HK-2 (cell line): ENCODE measurements at regions not wholly inside any gene's neighbourhood (a gene's known extent, or its start where the extent isn't known, plus 50 kb on each side); places are given as distances from the start of the nearest gene placed in this dataset.
"Not testable (repeated sequence)": the region's sequence is repeated elsewhere in the genome, so short reads cannot be mapped to it uniquely, and the experiment has no call there.

ENCODE experiments used
- DNase-seq: peaks from one replicate; pipeline ENCODE4 v3.0.0-alpha.2; 2018; ENCODE audit not compliant: unreplicated experiment

DNA sequence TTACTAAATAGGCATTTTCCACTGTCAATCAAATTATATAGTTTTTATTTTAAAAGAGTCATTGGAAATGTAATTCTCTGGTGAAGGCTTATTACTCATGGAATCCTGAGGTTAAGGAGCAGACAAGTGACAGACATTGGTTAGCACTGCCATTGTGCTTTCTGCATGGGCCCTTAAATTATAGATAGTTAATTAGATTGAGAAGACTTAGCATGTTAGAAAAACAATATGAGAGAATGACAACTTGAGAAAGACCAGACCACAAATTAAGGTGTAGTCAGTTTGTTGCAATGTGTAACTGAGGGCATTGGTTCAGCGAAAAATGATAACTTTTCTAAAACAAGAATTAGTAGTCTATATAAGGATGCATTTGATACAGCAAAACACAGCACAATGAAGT is 195.5 kb downstream of the SLITRK6 start:
- no peak for DNase-seq

DNA sequence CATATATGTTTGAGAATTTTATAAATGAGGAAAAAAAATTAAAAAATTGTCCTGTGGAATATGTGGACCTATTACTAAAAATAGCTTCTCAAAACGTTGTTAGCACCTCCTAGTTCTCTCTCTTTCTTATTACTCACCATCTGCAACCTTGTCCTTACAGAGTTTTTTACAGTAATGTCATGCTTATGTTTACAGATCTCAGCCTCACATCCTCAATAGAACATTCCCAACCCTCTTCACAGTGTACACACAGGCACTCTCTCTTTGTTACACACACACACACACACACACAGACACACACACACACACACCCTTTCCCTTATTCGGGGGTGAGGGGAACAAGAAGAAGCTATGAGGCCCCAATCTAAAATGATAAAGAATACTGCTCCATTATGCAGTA is 197.7 kb downstream of the SLITRK6 start:
- no peak for DNase-seq

DNA sequence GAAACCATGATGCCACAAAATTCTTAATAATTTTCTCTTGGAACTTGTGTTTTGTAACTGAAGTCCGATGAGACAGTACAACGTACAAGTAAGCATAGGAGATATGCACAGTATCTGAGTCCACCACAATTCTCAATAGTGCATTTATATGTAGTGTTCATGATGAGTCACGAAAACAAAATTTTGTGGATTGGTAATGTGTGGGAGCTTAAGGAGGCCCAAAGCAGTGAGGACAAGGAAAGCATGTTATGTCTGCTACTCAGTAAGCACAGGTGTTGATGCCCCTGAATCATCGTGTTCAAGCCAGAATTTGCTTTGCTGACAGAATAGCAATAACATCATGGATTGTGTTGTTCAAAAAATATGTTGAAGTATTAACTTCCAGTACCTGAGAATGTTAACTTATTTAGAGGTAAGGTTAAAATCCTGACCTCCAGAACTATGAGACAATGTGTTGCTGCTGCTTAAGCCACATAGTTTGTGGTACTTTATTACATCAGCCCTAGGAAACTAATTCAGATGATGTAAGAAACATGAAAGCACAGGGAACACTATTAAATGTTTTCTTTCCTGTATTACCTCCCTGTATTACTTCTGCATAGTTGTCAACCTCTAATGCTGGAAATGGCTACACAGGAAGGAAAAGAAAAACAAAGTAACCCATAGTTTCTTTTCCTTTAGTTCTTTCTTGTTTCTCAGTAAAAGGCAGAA is 201.3 kb downstream of the SLITRK6 start:
- DNase-seq: no peak

DNA sequence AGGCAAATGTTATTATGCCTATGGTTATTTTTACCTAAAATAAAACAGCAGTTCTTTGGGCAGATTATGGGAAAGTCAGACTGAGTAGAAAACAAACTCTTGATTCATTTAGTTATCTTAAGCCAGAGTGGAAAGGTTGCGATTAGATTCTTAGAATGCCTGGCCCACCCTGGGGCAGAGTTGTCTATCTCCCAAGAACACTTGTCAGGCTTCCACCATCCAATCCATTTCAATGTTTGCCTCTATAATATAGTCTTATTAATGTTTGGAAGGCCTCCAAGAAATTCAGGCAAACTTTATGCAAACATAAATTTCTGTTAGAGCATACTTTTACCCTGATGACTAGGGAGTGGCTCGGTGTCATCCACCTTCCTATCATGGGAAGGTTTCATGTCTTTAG is 207.0 kb downstream of the SLITRK6 start:
- DNase-seq: no peak

DNA sequence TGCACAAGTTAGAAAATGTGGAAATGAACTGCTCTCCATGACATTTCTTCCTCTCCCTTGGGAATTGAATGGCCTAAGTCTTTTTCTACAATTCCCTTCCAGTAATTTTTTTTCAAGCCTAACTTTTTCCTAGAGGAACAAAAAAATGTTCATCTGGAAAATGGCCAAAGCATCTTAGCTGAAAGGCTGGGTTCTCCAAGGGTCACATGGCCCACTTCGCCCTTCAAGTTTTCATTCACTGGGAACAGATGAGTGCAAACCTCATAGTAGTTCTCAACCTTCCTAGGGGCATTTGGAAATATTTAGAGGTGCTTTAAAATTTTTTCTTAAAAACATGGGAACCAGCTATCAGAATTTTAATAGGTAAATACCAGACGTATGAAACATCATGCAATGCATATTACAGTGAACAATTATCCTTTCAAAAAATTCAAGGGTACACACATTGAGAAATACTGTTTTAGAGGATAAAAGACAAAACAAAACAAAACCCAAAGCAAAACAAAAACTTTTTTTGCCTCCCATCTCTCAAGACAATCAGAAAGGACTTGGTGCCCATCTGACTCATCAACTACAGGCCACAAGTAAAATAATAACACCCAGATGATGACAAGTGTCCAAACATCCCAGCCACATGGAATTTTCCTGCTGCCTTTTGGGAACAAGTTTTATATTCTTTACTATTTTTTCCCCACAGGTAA is 208.8 kb downstream of the SLITRK6 start:
- DNase-seq: no peak

DNA sequence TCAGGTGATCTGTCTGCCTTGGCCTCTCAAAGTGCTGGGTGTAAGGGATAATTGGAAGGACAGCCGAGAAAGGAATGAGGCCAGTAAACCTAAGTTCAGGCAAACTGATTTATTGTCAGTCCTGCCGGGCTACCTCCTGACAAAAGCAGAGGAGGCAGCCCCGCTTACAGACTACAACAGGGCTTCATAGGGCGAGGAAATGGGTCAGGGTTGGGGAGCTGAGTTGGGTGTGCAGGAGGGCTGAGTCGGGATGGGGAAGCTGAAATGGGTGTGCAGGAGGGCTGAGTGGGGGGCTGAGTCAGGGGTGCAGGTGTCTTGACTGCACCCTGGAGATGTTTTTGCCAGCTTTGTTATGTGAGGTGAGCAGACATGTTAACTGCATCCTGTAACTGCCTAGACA is 210.2 kb downstream of the SLITRK6 start:
- no peak for DNase-seq

DNA sequence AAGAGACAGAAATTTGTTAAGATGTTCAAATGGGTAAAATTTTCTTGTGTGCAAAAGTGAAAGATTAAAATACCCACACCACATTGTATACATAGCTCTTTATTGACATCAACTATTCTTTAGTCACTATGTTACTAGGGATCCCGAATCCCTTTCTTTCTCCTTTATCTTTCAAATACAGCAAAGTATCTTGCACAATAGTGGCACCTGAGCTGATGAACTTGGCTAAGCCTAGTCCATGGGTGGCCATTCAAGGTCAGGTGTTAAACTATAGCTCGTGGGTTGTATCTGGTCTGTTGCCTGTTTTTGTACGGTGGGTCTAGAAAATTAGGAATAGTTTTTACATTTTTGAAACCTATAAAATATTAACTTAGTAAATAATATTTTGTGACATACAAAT is 210.9 kb downstream of the SLITRK6 start:
- no peak for DNase-seq

DNA sequence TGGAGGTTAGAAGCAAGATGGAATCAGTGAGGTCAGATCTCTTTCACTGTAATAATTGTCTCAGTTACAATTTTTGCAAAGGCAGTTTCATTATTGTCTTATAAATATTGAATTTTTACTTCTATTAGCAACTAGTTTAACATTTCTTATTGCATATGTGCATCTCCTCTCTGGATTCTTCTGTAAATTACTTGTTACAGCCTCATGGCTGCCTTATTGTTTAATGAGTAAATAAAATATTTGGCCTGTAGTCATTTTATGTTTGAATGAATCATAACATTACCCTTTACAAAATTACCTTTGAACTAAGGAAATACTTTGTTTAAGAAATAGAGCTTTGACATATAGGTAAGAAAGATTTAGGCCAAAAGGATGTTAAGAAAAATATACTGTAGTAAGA is 212.4 kb downstream of the SLITRK6 start:
- DNase-seq: no peak

DNA sequence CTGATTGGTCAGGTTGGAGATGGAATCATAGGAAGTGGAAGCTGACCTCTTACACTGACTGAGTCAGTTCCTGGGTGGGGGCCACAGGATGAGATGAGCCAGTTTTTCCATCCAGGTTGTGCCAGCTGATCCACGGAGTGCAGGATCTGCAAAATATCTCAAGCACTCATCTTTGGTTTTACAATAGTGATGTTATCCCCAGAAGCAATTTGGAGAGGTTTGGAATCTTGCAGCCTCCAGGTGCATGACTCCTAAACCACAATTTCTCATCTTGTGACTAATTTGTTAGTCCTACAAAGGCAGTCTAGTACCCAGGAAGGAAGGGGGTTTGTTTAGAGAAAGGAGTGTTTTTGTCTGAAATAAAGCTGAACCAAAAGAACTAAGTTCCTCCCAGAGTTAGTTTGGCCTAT is 212.8 kb downstream of the SLITRK6 start:
- peak; percentile 6 for DNase-seq

DNA sequence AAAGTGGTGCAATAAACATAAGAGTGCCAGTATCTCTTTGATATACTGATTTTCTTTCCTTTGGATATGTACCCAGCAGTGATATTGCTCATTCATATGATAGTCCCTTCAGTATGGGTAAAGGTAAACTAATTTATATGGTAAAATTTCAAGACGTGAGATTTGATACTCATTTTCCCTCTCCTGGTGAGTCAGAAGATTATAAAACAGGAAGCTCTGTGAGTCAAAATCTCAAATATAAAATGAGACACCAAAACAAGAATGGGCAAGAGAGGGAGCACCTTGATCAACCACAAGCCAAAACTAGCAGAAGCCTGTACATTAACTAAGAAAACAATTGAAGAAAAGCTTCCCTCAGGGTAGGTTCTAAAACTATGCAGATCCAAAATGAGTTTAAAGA is 216.3 kb downstream of the SLITRK6 start:
- DNase-seq: no peak

DNA sequence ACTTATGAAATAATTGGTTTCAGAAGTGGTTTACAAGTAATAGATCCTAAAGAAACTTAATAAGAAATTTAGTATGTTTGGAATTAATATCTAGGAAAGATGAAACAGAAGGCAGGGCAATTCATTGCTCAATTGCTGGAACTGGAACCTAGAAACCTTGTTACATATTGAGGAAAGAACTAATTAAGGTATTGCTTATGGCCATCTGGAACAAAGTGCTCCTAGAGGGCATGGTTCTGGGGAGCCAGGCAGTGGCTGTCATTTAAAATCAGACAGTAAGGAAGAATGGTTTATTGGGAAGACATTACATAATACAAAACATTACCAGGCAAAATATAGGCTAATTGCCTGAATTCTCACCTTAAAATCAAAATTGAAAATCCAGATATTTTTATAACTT is 224.1 kb downstream of the SLITRK6 start:
- no peak for DNase-seq

DNA sequence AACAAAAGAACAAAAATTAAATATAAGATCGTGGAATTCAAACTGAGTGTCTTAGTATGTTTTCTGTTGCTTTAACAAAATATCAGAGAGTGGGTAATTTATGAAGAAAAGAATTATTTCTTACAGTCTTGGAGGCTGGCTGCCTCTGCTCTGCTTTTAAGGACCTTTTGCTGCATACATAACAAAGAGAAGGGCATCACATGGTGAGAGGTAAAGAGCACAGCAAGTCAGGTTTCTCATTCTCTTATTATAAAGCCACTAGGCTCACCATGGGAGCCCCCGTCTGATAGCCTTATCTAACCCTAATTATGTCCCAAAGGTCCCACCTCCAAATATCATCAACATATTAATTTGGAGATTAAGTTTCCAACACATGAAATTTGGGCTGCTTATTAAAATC is 231.3 kb downstream of the SLITRK6 start:
- DNase-seq: no peak

DNA sequence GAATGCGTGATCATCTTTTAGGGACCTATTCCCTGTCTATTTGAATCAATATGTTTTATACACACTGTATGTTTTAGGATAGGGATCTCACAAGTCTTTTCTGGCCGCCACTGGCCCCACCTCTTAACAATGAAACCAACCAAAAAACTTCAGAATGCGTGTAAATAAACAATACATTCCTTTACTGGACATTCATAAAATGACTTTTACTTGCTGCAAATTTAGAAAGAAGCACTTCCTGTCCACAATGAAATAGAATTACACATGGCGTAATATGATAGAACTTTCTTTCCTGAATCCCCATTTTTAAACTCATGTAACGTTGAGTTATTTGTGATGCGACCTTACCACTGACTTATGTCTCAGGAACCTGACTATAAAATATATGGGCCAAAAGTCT is 233.6 kb downstream of the SLITRK6 start:
- DNase-seq: no peak

DNA sequence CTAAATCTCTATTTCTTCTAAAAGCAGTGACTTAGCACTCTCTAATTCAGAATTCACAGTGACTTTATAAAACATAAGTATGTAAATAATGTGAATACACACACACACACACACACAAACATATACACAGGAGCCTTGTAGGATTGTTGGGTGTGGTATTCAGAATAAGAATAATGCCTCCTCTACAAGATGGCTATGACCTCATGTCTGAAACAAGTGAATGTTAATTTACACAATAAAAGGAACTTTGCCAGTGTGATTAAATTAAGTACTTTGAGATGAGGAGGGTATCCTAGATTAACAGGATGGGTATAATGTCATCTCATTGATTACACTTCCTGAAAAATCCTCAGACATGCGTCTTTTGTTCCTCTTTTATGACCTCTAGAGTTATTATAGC is 234.6 kb downstream of the SLITRK6 start:
- no peak for DNase-seq

DNA sequence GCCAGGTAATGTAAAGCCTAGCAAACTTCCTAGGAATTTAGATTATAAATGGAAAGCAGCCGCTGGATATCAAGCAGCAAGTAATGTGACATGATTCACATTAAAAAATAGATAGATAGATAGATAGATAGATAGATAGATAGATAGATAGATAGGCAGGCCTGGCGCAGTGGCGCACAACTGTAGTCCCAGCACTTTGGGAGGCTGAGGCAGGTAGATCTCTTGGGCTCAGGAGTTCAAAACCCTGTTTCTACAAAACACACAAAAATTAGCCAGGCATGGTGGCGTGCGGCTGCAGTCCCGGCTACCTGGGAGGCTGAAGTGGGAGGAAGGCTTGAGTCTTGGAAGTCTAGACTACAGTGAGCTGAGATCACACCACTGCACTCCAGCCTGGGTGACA is 236.9 kb downstream of the SLITRK6 start:
- DNase-seq: no peak

DNA sequence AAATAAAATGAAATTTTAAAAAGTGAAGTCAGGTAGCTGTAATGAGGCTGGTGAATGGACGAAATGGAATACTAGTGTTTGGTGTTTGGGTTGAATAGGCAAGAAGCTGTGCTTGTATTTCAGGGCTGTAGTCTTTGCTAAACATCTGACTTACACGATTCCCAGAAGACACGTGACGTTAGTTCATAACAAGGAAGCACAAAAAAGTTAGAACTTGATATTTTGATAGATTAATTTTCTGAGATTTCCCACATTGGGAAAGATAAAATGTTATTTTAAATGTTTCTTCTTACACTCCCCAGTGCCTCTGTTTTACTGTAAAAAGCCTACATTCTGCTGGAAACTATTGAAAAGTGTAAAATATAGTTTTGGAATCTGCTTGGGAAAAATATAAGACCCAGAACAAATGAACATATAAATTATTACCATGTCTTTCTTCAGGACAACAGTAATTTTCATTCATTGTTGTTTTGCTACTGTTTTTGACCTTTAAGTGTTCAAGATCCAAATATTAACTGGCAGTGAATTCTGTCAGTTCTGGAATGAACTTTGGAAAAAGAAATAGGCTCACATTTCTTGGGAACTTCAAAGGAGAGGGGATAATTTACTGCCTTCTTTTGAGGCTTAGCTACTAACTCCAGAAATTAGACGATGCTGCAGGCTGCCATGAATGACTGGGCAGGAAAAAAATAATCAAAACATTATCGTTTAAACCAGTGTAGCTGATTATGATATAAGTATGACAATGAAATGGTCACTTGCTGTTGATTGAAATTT is 241.3 kb downstream of the SLITRK6 start:
- no peak for DNase-seq

DNA sequence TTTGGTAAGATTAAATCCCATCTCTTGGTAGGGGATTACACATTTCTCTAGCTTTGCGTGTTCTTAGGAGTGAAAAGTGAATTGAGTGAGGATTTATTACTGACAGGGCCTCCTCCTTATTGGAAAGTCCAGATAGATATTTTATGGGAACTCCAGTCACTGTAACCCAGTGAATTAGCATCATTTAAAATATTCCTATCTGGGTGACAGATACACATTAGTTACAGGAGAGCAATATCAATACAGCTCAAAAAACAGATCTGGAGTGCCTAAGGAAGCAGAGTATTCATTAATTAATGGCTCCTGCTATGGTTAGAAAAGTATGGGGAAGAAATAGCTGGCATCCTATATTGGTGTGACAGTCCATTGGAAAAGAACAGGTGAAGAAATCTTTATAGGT is 248.2 kb downstream of the SLITRK6 start:
- DNase-seq: no peak

DNA sequence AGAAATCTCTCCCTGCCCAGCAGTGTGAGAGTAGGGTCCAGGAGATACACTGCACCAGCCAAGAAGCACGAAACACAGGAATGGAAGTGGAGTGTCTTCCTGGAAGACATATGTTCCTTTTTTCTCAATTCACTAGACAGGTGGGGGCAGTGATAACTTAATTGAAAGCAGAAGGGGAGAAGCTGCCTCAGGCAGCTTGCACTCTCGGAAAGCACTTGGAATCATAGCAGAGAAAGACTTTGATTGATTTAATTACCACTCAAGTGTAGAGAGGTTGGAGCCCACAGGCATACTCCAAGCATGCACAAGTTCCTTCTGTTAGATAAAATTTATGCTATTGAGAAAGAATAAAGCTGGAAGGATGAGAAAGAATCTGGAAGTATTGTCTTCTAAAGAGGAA is 249.4 kb downstream of the SLITRK6 start:
- DNase-seq: no peak

DNA sequence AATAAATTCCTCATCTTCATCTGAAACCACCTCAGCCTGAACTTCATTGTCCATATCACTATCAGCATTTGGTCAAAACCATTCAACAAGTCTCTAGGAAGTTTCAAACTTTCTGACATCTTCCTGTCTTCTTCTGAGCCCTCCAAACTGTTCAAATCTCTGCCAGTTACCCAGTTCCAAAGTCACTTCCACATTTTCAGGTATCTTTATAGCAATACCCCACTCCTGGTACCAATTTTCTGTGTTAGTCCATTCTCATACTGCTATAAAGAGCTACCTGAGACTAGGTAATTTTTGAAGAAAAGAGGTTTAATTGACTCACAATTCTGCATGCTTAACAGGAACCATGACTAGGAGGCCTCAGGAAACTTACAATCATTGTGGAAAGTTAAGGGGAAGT is 250.4 kb downstream of the SLITRK6 start:
- not testable (repeated sequence) for DNase-seq

DNA sequence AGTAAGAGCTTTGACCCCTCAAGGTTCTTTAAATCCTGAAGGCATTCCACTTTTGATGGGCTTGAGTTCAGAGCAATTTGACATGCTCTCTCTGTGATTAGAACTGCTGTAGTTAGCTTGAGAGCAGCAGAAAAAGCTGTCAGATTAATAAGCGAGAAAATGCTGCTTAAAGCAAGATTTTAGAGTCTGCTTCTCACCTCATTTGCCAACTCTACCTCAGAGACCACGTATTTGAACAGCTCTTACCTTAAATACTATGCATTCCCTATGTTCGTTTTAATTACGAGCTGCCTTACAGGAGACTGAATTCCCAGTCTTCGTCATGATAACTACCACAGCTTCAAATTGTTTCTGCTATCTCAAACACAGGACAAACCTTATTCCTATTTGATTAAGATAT is 253.4 kb downstream of the SLITRK6 start:
- no peak for DNase-seq

DNA sequence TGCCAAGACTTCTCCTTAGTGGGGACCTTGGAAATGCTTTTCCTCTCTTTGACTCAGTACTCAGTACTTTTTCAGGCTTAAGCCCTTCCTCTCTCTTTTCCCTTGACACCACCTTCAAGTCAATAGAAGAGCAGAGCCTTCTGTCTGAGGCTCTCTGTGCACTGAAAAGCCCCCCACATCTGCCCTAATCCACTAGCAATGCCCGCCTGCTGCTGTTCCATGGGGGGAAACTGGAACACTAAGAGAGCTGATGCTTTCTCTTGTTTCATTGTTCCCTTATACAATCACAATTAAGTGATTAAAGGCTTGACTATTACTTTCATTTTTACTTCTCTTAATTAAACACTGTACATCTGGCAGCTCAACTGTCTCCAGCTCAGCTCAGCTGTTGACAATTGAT is 254.5 kb downstream of the SLITRK6 start:
- no peak for DNase-seq

DNA sequence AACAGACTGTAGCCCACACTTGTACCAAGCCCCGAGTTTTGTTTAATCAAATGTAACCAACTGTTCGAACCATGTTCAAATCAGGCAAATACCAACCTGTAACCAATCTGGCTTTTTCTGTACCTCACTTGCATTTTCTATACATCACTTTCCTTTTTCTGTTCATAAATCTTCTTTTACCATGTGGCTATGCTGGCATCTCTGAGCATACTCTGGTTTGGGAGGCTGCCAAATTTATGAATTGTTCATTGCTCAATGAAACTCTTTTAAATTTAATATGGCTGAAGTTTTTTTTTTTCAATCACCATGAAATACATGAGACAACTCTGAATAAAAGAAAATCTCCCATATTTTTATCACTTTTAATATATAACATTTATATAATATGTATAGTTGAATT is 256.1 kb downstream of the SLITRK6 start:
- DNase-seq: no peak

DNA sequence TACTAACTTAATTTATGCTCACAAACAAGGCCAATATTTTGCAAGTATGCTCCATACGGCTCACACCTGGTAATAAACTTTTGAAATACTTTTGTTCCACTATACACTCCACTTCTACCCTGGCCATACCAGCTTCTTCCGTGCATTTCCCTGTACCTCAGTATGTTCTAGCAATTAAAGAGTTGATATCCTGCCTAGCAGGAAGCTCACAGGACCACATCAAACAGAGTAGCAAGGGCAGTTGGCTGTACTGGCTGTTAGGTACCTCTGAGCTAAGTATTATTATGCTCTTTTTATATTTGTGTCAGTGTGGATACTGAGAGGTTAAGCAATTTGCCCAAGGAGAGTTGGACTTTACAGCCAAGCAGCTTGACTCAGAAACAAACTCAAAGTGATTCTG is 257.7 kb downstream of the SLITRK6 start:
- DNase-seq: no peak
